EH (cell line): ENCODE measurements at regions not wholly inside any gene's neighbourhood (a gene's known extent, or its start where the extent isn't known, plus 50 kb on each side); places are given as distances from the start of the nearest gene placed in this dataset.
A peak's percentile ranks its signal among the peaks of the same experiment; 100 is the strongest.

Experiments
- DNase-seq: peaks from one replicate; pipeline ENCODE4 v3.0.0-alpha.2; 2015; ENCODE audit warnings: low read depth

GRCh38 chr4:92111493-92111892, 192.3 kb upstream of the GRID2 start:
- DNase-seq = no peak

GRCh38 chr4:92112805-92113204, 191.0 kb upstream of the GRID2 start:
- DNase-seq = no peak

GRCh38 chr4:92120810-92121498, 182.8 kb upstream of the GRID2 start:
- DNase-seq = no peak

GRCh38 chr4:92122911-92123310, 180.9 kb upstream of the GRID2 start:
- no peak for DNase-seq

GRCh38 chr4:92128676-92129075, 175.1 kb upstream of the GRID2 start:
- DNase-seq = no peak

GRCh38 chr4:92129408-92129994, 174.3 kb upstream of the GRID2 start:
- DNase-seq = no peak

- DNase-seq = no peak
These were observed 167.3 kb upstream of the GRID2 start for GRCh38 chr4:92136434-92136833.

- no peak for DNase-seq
These were observed 140.4 kb upstream of the GRID2 start for GRCh38 chr4:92163348-92163747.

GRCh38 chr4:92170340-92170739, 133.4 kb upstream of the GRID2 start:
- DNase-seq = no peak

GRCh38 chr4:92172203-92172602, 131.6 kb upstream of the GRID2 start:
- DNase-seq = no peak

GRCh38 chr4:92175250-92175649, 128.5 kb upstream of the GRID2 start:
- DNase-seq = no peak

- DNase-seq = no peak
These were observed 121.6 kb upstream of the GRID2 start for GRCh38 chr4:92182006-92182735.

- DNase-seq = no peak
These were observed 120.9 kb upstream of the GRID2 start for GRCh38 chr4:92182736-92183407.

- DNase-seq = no peak
These were observed 119.9 kb upstream of the GRID2 start for GRCh38 chr4:92183825-92184224.

GRCh38 chr4:92184566-92184965, 119.2 kb upstream of the GRID2 start:
- DNase-seq = no peak

- DNase-seq = no peak
These were observed 117.5 kb upstream of the GRID2 start for GRCh38 chr4:92186239-92186638.

GRCh38 chr4:92189146-92189545, 114.6 kb upstream of the GRID2 start:
- no peak for DNase-seq

- DNase-seq = peak; percentile 45
These were observed 105.1 kb upstream of the GRID2 start for GRCh38 chr4:92198711-92199110.

GRCh38 chr4:92199135-92199534, 104.6 kb upstream of the GRID2 start:
- no peak for DNase-seq

GRCh38 chr4:92210906-92211305, 92.9 kb upstream of the GRID2 start:
- DNase-seq = no peak

- no peak for DNase-seq
These were observed 88.3 kb upstream of the GRID2 start for GRCh38 chr4:92215476-92215875.

GRCh38 chr4:92231511-92231910, 72.3 kb upstream of the GRID2 start:
- peak; percentile 38 for DNase-seq

GRCh38 chr4:92232566-92232965, 71.2 kb upstream of the GRID2 start:
- no peak for DNase-seq
